ACC112 (cell line): ENCODE measurements at regions not wholly inside any gene's neighbourhood (a gene's known extent, or its start where the extent isn't known, plus 50 kb on each side); places are given as distances from the start of the nearest gene placed in this dataset.

Experiments
- H2AFZ ChIP-seq: fragments of 200-600 bp; sonication (generic); one replicate; pipeline ENCODE4 v1.6.0; 2017; ENCODE audit warnings: antibody characterized with exemption, low read length; ENCODE audit not compliant: unreplicated experiment
- H3K27ac ChIP-seq: fragments of 200-600 bp; sonication (generic); 2 replicates; pipeline ENCODE4 v1.5.1; 2014; ENCODE audit warnings: low read depth, mild to moderate bottlenecking, antibody characterized with exemption, low read length, moderate library complexity
- H3K27me3 ChIP-seq: fragments of 200-600 bp; sonication (generic); 2 replicates; pipeline ENCODE4 v1.6.1; 2014; ENCODE audit warnings: mild to moderate bottlenecking, antibody characterized with exemption, low read length, moderate library complexity, mixed read lengths; ENCODE audit not compliant: insufficient read depth
- H3K36me3 ChIP-seq: fragments of 200-600 bp; sonication (generic); 2 replicates; pipeline ENCODE4 v1.6.1; 2016; ENCODE audit warnings: mild to moderate bottlenecking, antibody characterized with exemption, low read length, moderate library complexity, mixed read lengths; ENCODE audit not compliant: insufficient read depth
- H3K4me1 ChIP-seq: fragments of 200-600 bp; sonication (generic); one replicate; pipeline ENCODE4 v1.6.1; 2016; ENCODE audit warnings: low read length, mixed read lengths; ENCODE audit not compliant: insufficient read depth, unreplicated experiment, control insufficient read depth
- H3K4me3 ChIP-seq: fragments of 200-600 bp; sonication (generic); 2 replicates; pipeline ENCODE4 v1.5.1; 2014; ENCODE audit warnings: mild to moderate bottlenecking, low read depth, low read length
- H3K79me2 ChIP-seq: fragments of 200-600 bp; sonication (generic); one replicate; pipeline ENCODE4 v1.6.0; 2016; ENCODE audit warnings: low read length; ENCODE audit not compliant: control insufficient read depth, unreplicated experiment, insufficient read depth

DNA sequence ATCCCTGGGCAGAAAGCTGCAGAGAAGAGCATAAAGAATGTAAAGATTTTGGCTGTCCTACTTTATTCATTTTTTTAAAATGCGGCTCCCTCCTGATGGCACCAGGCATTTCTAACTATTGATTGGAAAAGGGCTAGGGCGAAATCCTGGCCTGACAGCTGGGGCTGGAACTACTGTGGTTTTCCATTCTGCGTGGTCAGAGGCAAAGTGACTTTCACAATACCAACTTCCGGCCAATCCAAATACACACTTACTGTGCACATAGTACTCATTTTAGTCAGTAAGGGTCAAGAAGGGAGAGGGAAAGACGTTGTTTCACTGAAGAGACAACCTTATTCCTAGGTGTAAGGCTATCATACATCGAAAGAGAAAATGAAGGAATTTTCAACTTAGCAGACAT is 113.8 kb upstream of the PMFBP1 start:
- H3K36me3 ChIP-seq = no peaks in the 10 kb centered on the region
- no peak overlapping the region for H3K27ac ChIP-seq
- H2AFZ ChIP-seq = no peak overlapping the region
- H3K4me3 ChIP-seq = no peak overlapping the region
- H3K4me1 ChIP-seq = peaks cover 18% of the 10 kb centered on the region
- no peaks in the 10 kb centered on the region for H3K79me2 ChIP-seq
- no peaks in the 10 kb centered on the region for H3K27me3 ChIP-seq

DNA sequence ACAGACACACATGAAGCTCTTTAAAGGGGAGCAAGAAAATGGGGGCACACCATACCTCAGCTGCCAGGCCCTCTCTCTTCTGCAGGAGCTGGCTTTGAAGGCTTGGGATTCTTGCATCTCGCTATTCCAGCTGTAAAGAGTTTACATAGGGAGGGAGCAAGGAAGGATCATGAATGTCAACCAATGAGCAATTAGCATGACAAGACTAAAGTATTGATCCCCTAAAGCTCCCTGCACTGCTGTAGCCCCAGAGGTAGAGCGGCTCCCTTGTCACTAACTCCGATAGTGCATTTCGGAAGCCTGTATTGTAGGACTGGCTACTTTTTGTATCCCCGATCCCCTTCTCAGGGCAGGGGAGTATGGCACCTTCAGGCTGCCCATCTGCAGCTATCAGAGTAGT is 113.4 kb upstream of the PMFBP1 start:
- H3K27ac ChIP-seq = no peak overlapping the region
- no peaks in the 10 kb centered on the region for H3K79me2 ChIP-seq
- no peaks in the 10 kb centered on the region for H3K27me3 ChIP-seq
- H3K4me1 ChIP-seq = peaks cover 14% of the 10 kb centered on the region
- no peak overlapping the region for H3K4me3 ChIP-seq
- H3K36me3 ChIP-seq = no peaks in the 10 kb centered on the region
- H2AFZ ChIP-seq = no peak overlapping the region

DNA sequence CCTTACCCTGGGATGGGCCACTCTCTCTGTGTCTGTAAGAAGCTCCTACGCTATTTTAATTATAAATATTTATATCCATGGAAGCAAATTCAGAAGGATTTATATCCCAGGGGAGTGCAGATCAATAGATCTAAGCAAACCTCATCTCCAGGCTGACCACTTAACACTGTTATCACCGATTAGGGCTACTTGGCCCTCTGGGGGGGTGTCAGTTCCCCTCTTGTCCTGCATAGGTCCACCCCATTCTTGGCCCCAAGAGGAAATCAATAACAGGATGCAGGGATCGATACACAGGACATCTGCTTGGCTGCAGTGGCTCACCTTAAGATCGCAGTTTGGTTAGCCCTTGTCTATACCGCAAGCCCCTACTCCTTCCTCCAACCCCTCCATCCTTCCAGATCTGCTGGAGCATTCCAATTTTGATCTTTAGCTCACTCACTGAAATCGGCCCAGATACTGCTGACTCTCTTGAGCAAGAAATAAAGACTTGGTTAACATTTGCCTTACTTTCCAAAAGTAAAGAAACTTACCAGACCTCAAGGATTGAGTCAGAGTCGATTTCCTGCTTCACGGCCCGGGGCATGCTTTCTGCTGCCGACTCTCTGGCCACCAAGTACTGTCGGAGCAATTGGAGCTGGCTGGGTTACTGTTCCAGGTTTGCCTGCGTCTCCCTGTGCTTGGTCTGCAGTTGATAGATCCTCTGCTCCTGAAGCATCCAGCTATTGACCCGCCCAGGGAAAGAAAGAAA is 112.3 kb upstream of the PMFBP1 start:
- no peaks in the 10 kb centered on the region for H3K27me3 ChIP-seq
- H3K4me1 ChIP-seq = peaks cover 7% of the 10 kb centered on the region
- H3K4me3 ChIP-seq = peak overlapping the region; percentile 65
- no peaks in the 10 kb centered on the region for H3K36me3 ChIP-seq
- peak overlapping the region; percentile 33 for H3K27ac ChIP-seq
- no peaks in the 10 kb centered on the region for H3K79me2 ChIP-seq
- H2AFZ ChIP-seq = peak overlapping the region; percentile 73

DNA sequence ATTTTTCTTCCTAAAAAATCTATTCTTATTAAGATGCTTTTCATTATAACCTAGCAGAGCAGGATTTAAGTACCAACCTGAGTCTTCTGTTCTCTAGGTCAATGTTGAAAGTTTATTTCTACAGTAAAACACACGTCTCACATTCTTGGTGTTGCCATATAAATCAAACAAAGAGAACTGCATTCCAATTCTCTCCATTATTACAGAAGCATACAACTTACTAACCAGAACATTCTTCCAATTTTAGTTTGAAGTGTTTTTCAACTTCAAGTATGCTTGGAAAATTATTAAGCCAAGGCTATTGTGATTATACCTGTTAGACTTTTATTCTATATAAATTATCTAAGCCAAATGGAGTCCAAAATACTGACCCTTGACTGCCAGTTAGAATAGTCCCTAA is 110.4 kb upstream of the PMFBP1 start:
- no peaks in the 10 kb centered on the region for H3K27me3 ChIP-seq
- H3K79me2 ChIP-seq = no peaks in the 10 kb centered on the region
- H2AFZ ChIP-seq = no peak overlapping the region
- H3K36me3 ChIP-seq = no peaks in the 10 kb centered on the region
- H3K27ac ChIP-seq = no peak overlapping the region
- peaks cover 7% of the 10 kb centered on the region for H3K4me1 ChIP-seq
- H3K4me3 ChIP-seq = peak overlapping the region; percentile 65

DNA sequence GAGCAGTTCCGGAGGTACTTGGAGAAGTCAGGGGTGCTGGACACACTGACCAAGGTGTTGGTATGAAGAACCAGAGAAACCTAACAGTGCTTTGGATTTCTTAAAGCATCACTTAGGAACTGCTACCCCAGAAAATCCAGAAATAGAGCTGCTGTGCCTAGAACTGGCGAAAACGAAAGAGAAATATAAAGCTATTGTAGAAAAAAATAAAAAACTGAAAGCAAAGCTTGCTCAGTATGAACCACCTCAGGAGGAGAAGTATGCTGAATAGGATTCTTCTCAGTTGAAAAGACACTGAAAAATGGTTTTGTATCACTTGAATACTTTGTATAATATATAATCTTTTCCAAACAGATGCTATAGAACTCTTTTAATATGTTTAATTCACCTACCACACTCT is 106.3 kb upstream of the PMFBP1 start:
- H3K27ac ChIP-seq = no peak overlapping the region
- H2AFZ ChIP-seq = no peak overlapping the region
- H3K4me3 ChIP-seq = no peak overlapping the region
- H3K27me3 ChIP-seq = no peaks in the 10 kb centered on the region
- H3K36me3 ChIP-seq = no peaks in the 10 kb centered on the region
- no peaks in the 10 kb centered on the region for H3K79me2 ChIP-seq
- H3K4me1 ChIP-seq = no peaks in the 10 kb centered on the region

DNA sequence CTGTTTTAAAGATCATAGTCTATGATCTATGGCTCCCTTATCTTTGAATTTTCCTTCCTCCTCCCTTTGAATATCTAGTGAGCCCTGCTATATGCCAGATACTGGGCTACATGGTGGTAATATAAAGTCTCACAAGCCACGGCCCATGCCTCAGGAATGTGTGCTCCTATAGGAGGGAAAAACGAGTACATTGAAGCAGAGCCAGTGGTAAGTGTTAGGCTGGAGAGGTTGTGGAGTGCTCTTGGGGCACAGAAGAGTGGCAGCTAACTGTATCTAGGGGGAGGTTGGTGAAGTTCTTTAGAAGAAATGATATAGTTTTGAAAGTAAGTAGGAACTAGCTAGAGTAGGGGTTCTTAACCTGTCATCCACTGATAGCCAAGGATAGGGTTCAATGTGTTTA is 105.8 kb upstream of the PMFBP1 start:
- no peaks in the 10 kb centered on the region for H3K36me3 ChIP-seq
- no peak overlapping the region for H2AFZ ChIP-seq
- no peaks in the 10 kb centered on the region for H3K4me1 ChIP-seq
- H3K27me3 ChIP-seq = no peaks in the 10 kb centered on the region
- no peak overlapping the region for H3K27ac ChIP-seq
- H3K79me2 ChIP-seq = no peaks in the 10 kb centered on the region
- H3K4me3 ChIP-seq = no peak overlapping the region

DNA sequence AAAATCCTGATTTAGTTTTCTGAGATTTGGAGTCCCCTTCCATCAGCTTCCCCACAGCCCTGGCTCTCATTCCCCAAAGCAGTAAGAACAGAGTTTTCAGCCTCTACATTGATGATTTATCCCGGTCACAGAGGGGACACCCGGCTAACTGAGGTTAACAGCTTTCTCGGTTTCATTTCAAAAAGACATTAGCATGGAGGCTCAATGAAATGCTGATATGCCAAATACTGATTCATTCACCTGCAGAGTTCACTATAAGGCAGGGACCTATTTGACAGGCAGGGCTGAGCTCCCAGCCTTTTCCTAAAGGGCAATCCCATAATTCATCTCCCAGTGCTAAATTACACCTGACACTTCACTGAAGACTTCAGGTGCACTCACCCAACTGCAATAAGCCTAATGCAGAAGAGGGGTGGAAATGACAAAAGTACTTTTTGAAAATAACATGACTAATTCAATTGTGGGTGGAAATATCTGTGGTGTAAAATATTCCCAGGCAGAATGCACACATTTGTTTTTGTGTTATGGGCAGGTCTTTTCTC is 99.8 kb upstream of the PMFBP1 start:
- Histone ChIP-seq H2AFZ (no peak overlapping the region), H3K36me3 (no peaks in the 10 kb centered on the region), H3K79me2 (no peaks in the 10 kb centered on the region), H3K27ac (no peak overlapping the region), H3K4me1 (no peaks in the 10 kb centered on the region), H3K27me3 (no peaks in the 10 kb centered on the region), H3K4me3 (no peak overlapping the region)

DNA sequence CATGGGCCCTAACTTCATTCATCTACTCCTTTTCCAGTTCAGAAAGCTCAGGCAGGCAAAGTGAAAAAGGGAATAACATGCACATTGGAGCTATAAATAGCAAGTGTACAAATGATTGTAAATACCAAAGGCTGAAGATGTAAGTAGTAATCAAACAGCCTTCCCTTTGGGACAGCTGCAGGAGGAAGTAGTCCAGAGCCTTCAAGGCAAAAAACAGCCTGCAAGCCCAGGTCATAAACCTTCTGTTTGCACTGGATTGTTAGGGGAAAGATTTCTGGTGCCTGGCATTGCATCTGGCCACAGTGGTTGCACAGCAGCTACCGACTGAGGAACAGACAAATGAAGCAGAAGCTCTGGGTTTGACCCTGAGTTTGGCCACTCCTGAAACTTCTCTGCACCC is 98.6 kb upstream of the PMFBP1 start:
- H3K4me1 ChIP-seq = no peaks in the 10 kb centered on the region
- H3K79me2 ChIP-seq = no peaks in the 10 kb centered on the region
- no peak overlapping the region for H2AFZ ChIP-seq
- no peaks in the 10 kb centered on the region for H3K27me3 ChIP-seq
- no peak overlapping the region for H3K4me3 ChIP-seq
- H3K36me3 ChIP-seq = no peaks in the 10 kb centered on the region
- H3K27ac ChIP-seq = no peak overlapping the region

DNA sequence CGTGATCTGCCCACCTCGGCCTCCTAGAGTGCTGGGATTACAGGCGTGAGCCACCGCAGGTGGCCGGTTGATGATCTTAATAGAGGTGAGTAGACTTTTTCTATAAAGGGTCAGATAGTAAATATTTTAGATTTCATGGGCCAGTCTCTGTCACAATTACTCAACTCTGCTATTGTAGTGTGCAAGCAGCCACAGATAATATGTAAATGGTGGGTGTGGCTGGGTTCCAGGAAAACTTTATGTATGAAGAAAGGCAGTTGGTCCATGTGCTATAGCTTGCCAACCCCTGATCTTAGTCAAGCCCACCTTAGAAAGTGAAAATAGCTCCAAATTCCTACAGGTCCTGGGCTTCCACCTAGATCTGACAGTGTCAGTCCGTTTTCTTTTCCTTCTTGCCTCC is 94.9 kb upstream of the PMFBP1 start:
- Histone ChIP-seq H3K27ac (no peak overlapping the region), H3K4me3 (no peak overlapping the region), H2AFZ (no peak overlapping the region), H3K79me2 (no peaks in the 10 kb centered on the region), H3K4me1 (no peaks in the 10 kb centered on the region), H3K36me3 (no peaks in the 10 kb centered on the region), H3K27me3 (no peaks in the 10 kb centered on the region)

DNA sequence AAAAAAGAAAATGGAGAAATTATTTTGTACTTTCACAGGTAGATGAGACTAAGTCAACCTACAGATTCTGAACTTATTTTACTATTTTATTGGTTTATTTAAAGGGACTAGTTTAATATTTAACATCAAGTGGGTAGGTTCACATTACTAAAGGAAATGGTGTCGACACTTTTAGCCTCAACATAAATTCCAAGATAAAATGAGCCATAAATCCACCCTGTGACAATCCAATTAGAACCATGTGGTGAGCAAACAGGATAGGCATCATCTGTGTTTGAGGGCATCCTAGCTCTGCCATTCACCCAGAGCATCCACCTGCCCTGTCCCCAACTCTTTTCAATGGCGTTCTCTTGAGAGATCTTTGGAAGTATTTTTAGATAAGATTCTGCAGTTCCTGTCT is 92.8 kb upstream of the PMFBP1 start:
- Histone ChIP-seq H3K4me3 (no peak overlapping the region), H3K36me3 (no peaks in the 10 kb centered on the region), H3K79me2 (no peaks in the 10 kb centered on the region), H2AFZ (no peak overlapping the region), H3K4me1 (no peaks in the 10 kb centered on the region), H3K27ac (no peak overlapping the region), H3K27me3 (no peaks in the 10 kb centered on the region)

DNA sequence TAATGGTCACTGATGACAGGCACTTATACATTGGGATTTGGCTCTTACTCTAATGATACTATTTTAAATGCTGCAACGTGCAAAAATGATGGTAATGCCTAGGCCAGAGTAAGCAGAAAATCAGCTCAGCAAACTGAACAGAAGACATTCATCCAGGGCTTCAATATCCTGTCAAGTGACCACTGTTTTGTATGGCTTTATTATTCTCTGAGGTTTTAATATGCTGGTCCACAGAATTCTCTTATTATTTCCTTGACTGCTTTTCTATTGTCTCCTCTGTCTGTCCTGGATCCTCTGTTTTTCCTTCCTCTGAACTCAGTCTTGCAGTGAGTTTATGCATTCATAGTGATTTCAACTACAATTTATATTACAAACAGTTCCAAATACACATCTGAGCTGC is 90.8 kb upstream of the PMFBP1 start:
- no peak overlapping the region for H2AFZ ChIP-seq
- H3K79me2 ChIP-seq = no peaks in the 10 kb centered on the region
- H3K27me3 ChIP-seq = no peaks in the 10 kb centered on the region

More for the DNA sequence above, 90.8 kb upstream of the PMFBP1 start:
- Histone ChIP-seq H3K4me3 (no peak overlapping the region), H3K36me3 (no peaks in the 10 kb centered on the region), H3K4me1 (no peaks in the 10 kb centered on the region), H3K27ac (no peak overlapping the region)
